ENCODE measurements at regions not wholly inside any gene's neighbourhood (a gene's known extent, or its start where the extent isn't known, plus 50 kb on each side); places are given as distances from the start of the nearest gene placed in this dataset.
"Not testable (repeated sequence)": the region's sequence is repeated elsewhere in the genome, so short reads cannot be mapped to it uniquely, and the experiment has no call there.

- Histone ChIP-seq H2AFZ (ENCODE audit: low read depth, low read length) (no peak overlapping the region), H3K79me2 (ENCODE audit: insufficient read depth, low read length) (no peaks in the 10 kb centered on the region), H3K36me3 (ENCODE audit: insufficient read depth, low read length) (no peaks in the 10 kb centered on the region), H3K27me3 (ENCODE audit: insufficient read depth, low read length, poor library complexity) (peaks cover under 1% of the 10 kb centered on the region), H3K9ac (ENCODE audit: low read depth, low read length) (no peak overlapping the region), H3K4me1 (ENCODE audit: insufficient read depth, low read length) (no peaks in the 10 kb centered on the region), H3K27ac (ENCODE audit: low read length) (no peak overlapping the region), H3K4me3 (ENCODE audit: low read depth in 1 of 2, low read length in 2 of 2) (no peak overlapping the region), H3K9me3 (ENCODE audit: insufficient read depth, low read length, severe bottlenecking) (no peaks in the 10 kb centered on the region), H4K20me1 (ENCODE audit: insufficient read depth, low read length) (no peaks in the 10 kb centered on the region), H3K4me2 (ENCODE audit: insufficient read depth, low read length) (no peak overlapping the region)
- no peak for TF ChIP-seq CTCF (IDR thresholded peaks at IDR 0.05; ENCODE audit: borderline replicate concordance, extremely low read depth, low read length, poor library complexity, severe bottlenecking)
- TF ChIP-seq EZH2 (IDR thresholded peaks at IDR 0.05; ENCODE audit: borderline replicate concordance, low read depth, low read length, severe bottlenecking): no peak
- DNase-seq (no peak), ATAC-seq (ENCODE audit: insufficient read depth, low read depth) (no peak)
Measured at GRCh38 chr6:135622081-135622480, 124.5 kb upstream of the AHI1 start.

- Histone ChIP-seq H3K4me1 (ENCODE audit: insufficient read depth, low read length) (no peaks in the 10 kb centered on the region), H3K4me2 (ENCODE audit: insufficient read depth, low read length) (no peak overlapping the region), H3K9me3 (ENCODE audit: insufficient read depth, low read length, severe bottlenecking) (no peaks in the 10 kb centered on the region), H4K20me1 (ENCODE audit: insufficient read depth, low read length) (no peaks in the 10 kb centered on the region), H3K27ac (ENCODE audit: low read length) (no peak overlapping the region), H2AFZ (ENCODE audit: low read depth, low read length) (no peak overlapping the region), H3K27me3 (ENCODE audit: insufficient read depth, low read length, poor library complexity) (no peaks in the 10 kb centered on the region), H3K4me3 (ENCODE audit: low read depth in 1 of 2, low read length in 2 of 2) (no peak overlapping the region), H3K9ac (ENCODE audit: low read depth, low read length) (no peak overlapping the region), H3K36me3 (ENCODE audit: insufficient read depth, low read length) (no peaks in the 10 kb centered on the region), H3K79me2 (ENCODE audit: insufficient read depth, low read length) (no peaks in the 10 kb centered on the region)
- TF ChIP-seq CTCF (IDR thresholded peaks at IDR 0.05; ENCODE audit: borderline replicate concordance, extremely low read depth, low read length, poor library complexity, severe bottlenecking) (no peak), EZH2 (IDR thresholded peaks at IDR 0.05; ENCODE audit: borderline replicate concordance, low read depth, low read length, severe bottlenecking) (no peak)
- DNase-seq: no peak
- no peak for ATAC-seq (ENCODE audit: insufficient read depth, low read depth)
Measured at GRCh38 chr6:135623979-135624378, 126.4 kb upstream of the AHI1 start.

GRCh38 chr6:135624402-135625295 is 127.1 kb upstream of the AHI1 start:
- H3K4me3 ChIP-seq (ENCODE audit: low read depth in 1 of 2, low read length in 2 of 2): no peak overlapping the region
- H3K27me3 ChIP-seq (ENCODE audit: insufficient read depth, low read length, poor library complexity): peaks cover 3% of the 10 kb centered on the region
- no peaks in the 10 kb centered on the region for H4K20me1 ChIP-seq (ENCODE audit: insufficient read depth, low read length)
- H3K36me3 ChIP-seq (ENCODE audit: insufficient read depth, low read length): no peaks in the 10 kb centered on the region
- H3K4me2 ChIP-seq (ENCODE audit: insufficient read depth, low read length): no peak overlapping the region
- H3K79me2 ChIP-seq (ENCODE audit: insufficient read depth, low read length): no peaks in the 10 kb centered on the region
- H3K9ac ChIP-seq (ENCODE audit: low read depth, low read length): no peak overlapping the region
- DNase-seq: no peak
- TF ChIP-seq CTCF (IDR thresholded peaks at IDR 0.05; ENCODE audit: borderline replicate concordance, extremely low read depth, low read length, poor library complexity, severe bottlenecking): no peak
- no peak for TF ChIP-seq EZH2 (IDR thresholded peaks at IDR 0.05; ENCODE audit: borderline replicate concordance, low read depth, low read length, severe bottlenecking)
- ATAC-seq (ENCODE audit: insufficient read depth, low read depth): no peak
- H2AFZ ChIP-seq (ENCODE audit: low read depth, low read length): no peak overlapping the region
- H3K9me3 ChIP-seq (ENCODE audit: insufficient read depth, low read length, severe bottlenecking): no peaks in the 10 kb centered on the region
- H3K27ac ChIP-seq (ENCODE audit: low read length): no peak overlapping the region
- no peaks in the 10 kb centered on the region for H3K4me1 ChIP-seq (ENCODE audit: insufficient read depth, low read length)

- H3K27ac ChIP-seq (ENCODE audit: low read length); ATAC-seq (ENCODE audit: insufficient read depth, low read depth); H3K9ac ChIP-seq (ENCODE audit: low read depth, low read length); H3K4me1 ChIP-seq (ENCODE audit: insufficient read depth, low read length); H3K4me3 ChIP-seq (ENCODE audit: low read depth in 1 of 2, low read length in 2 of 2); H3K36me3 ChIP-seq (ENCODE audit: insufficient read depth, low read length); DNase-seq; H3K27me3 ChIP-seq (ENCODE audit: insufficient read depth, low read length, poor library complexity); H4K20me1 ChIP-seq (ENCODE audit: insufficient read depth, low read length); H2AFZ ChIP-seq (ENCODE audit: low read depth, low read length); H3K4me2 ChIP-seq (ENCODE audit: insufficient read depth, low read length); H3K79me2 ChIP-seq (ENCODE audit: insufficient read depth, low read length); H3K9me3 ChIP-seq (ENCODE audit: insufficient read depth, low read length, severe bottlenecking): not testable (repeated sequence)
Measured at GRCh38 chr6:135626001-135626400, 128.5 kb upstream of the AHI1 start.
